GM23338 (cell line): ENCODE measurements at regions not wholly inside any gene's neighbourhood (a gene's known extent, or its start where the extent isn't known, plus 50 kb on each side); places are given as distances from the start of the nearest gene placed in this dataset.

ENCODE experiments used
- ATAC-seq: fragments of 200-7000 bp; cut with Tn5 transposase; 3 replicates; pipeline ENCODE4 v1.9.1; 2020
- DNase-seq: peaks from one replicate; pipeline ENCODE4 v3.0.0-alpha.2; 2015; ENCODE audit warnings: low spot score
- H2AFZ ChIP-seq: fragments of 200-600 bp; sonication (generic); 2 replicates; pipeline ENCODE4 v1.8.0; 2016; ENCODE audit warnings: antibody characterized with exemption, mild to moderate bottlenecking, moderate library complexity
- H3F3A ChIP-seq: fragments of 200-600 bp; sonication (generic); replicated peaks from 2 replicates; pipeline ENCODE4 v1.8.0; 2017; ENCODE audit warnings: antibody characterized with exemption, mixed run types, low read depth
- H3K27ac ChIP-seq: fragments of 200-600 bp; sonication (generic); 2 replicates; pipeline ENCODE4 v1.6.1; 2016; ENCODE audit warnings: low read depth
- H3K27me3 ChIP-seq: fragments of 200-600 bp; sonication (generic); 2 replicates; pipeline ENCODE4 v1.8.0; 2016; ENCODE audit warnings: mild to moderate bottlenecking, mixed run types, moderate library complexity; ENCODE audit not compliant: insufficient read depth
- H3K36me3 ChIP-seq: fragments of 200-600 bp; sonication (generic); 2 replicates; pipeline ENCODE4 v1.8.0; 2016; ENCODE audit warnings: mild to moderate bottlenecking; ENCODE audit not compliant: insufficient read depth
- H3K4me1 ChIP-seq: fragments of 200-600 bp; sonication (generic); 2 replicates; pipeline ENCODE4 v1.8.0; 2016; ENCODE audit warnings: mild to moderate bottlenecking, moderate library complexity; ENCODE audit not compliant: insufficient read depth
- H3K4me2 ChIP-seq: fragments of 200-600 bp; sonication (generic); 2 replicates; pipeline ENCODE4 v1.7.1; 2017; ENCODE audit warnings: mixed run types
- H3K4me3 ChIP-seq: fragments of 200-600 bp; sonication (generic); 2 replicates; pipeline ENCODE4 v1.6.1; 2016; ENCODE audit warnings: mixed run types
- H3K79me2 ChIP-seq: fragments of 200-600 bp; sonication (generic); replicated peaks from 2 replicates; pipeline ENCODE4 v1.8.0; 2017; ENCODE audit warnings: mild to moderate bottlenecking; ENCODE audit not compliant: insufficient read depth
- H3K9me2 ChIP-seq: fragments of 200-600 bp; sonication (generic); 2 replicates; pipeline ENCODE4 v1.8.0; 2017; ENCODE audit not compliant: insufficient read depth
- H4K20me1 ChIP-seq: fragments of 200-600 bp; sonication (generic); replicated peaks from 2 replicates; pipeline ENCODE4 v1.8.0; 2017; ENCODE audit warnings: mild to moderate bottlenecking; ENCODE audit not compliant: insufficient read depth
- H3K27ac Mint-ChIP-seq: 2 replicates; pipeline ENCODE4 v1.8.0; 2020; ENCODE audit warnings: inconsistent platforms, mild to moderate bottlenecking, moderate library complexity, mixed read lengths
- H3K27me3 Mint-ChIP-seq: 3 replicates; pipeline ENCODE4 v1.8.0; 2022; ENCODE audit warnings: low read depth, mild to moderate bottlenecking, moderate library complexity, mixed read lengths, inconsistent platforms; ENCODE audit not compliant: insufficient read depth, poor library complexity
- H3K36me3 Mint-ChIP-seq: 3 replicates; pipeline ENCODE4 v1.8.0; 2021; ENCODE audit warnings: low read depth, mild to moderate bottlenecking, inconsistent platforms, moderate library complexity, mixed read lengths
- H3K4me1 Mint-ChIP-seq: 3 replicates; pipeline ENCODE4 v1.8.0; 2020; ENCODE audit warnings: mild to moderate bottlenecking, inconsistent platforms, mixed read lengths
- H3K4me3 Mint-ChIP-seq: 3 replicates; pipeline ENCODE4 v1.8.0; 2021; ENCODE audit warnings: moderate library complexity, mild to moderate bottlenecking, inconsistent platforms, mixed read lengths
- H3K9me3 Mint-ChIP-seq: 3 replicates; pipeline ENCODE4 v1.8.0; 2020; ENCODE audit warnings: moderate library complexity, mild to moderate bottlenecking, inconsistent platforms, mixed read lengths
- CREB1 ChIP-seq: fragments of 250-450 bp; sonication (Bioruptor Pico); IDR thresholded peaks from 2 replicates; pipeline ENCODE4 v1.5.0; 2020; ENCODE audit warnings: low read depth, mild to moderate bottlenecking, moderate library complexity
- JUNB ChIP-seq: IDR thresholded peaks from one replicate; pipeline ENCODE4 v1.6.1; 2016; ENCODE audit warnings: antibody characterized with exemption; ENCODE audit not compliant: unreplicated experiment
- POLR2AphosphoS5 ChIP-seq: IDR thresholded peaks from 2 replicates; pipeline ENCODE4 v1.6.1; 2016; ENCODE audit warnings: antibody characterized with exemption, low read depth
- STAT1 ChIP-seq: IDR thresholded peaks from one replicate; pipeline ENCODE4 v1.6.1; 2016; ENCODE audit warnings: antibody characterized with exemption; ENCODE audit not compliant: unreplicated experiment
- ZNF114 ChIP-seq: fragments of 250-450 bp; sonication (Bioruptor Pico); IDR thresholded peaks from 2 replicates; pipeline ENCODE4 v1.5.0; 2020; ENCODE audit warnings: mild to moderate bottlenecking, moderate library complexity
- ZNF331 ChIP-seq: fragments of 250-450 bp; sonication (Bioruptor Pico); IDR thresholded peaks from 2 replicates; pipeline ENCODE4 v1.5.0; 2020; ENCODE audit warnings: low read depth, mild to moderate bottlenecking, moderate library complexity
- TF ChIP-seq, protein P1 (sequence below), 2 experiments: fragments of 200-600 bp in 1 of 2; sonication (generic) in 1 of 2; conservative IDR thresholded peaks; 2 replicates each; pipeline versions ENCODE4 v1.5.1 to v1.6.1; 2016 to 2017; ENCODE audit warnings: antibody characterized with exemption in 2 of 2, low read depth in 2 of 2, mild to moderate bottlenecking in 2 of 2, moderate library complexity in 1 of 2
- TF ChIP-seq, protein P2 (sequence below): IDR thresholded peaks from one replicate; pipeline ENCODE4 v1.6.1; 2018; ENCODE audit warnings: antibody characterized with exemption; ENCODE audit not compliant: unreplicated experiment
- TF ChIP-seq, protein P3 (sequence below): fragments of 250-450 bp; sonication (Bioruptor Pico); IDR thresholded peaks from 2 replicates; pipeline ENCODE4 v1.5.0; 2020; ENCODE audit warnings: mild to moderate bottlenecking, moderate library complexity

DNA sequence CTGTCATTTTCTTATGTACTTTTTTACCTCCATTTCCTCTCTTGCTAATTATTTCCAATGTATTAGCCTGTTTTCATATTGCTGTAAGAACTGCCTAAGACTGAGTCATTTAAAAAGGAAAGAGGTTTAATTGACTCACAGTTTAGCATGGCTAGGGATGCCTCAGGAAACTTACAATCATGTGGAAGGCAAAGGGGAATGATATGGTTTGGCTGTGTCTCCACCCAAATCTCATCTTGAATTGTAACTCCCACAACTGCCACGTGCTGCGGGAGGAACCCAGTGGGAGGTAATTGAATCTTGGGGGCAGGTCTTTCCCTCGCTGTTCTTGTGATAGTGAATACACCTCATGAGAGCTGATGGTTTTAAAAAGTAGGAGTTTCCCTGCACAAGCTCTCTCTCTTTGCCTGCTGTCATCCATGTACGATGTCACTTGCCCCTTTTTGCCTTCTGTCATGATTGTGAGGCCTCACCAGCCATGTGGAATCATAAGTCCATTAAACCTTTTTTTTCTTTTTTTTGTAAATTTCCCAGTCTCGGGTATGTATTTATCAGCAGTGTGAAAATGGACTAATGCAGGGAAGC is 870.0 kb upstream of the INTU start:
- Mint-ChIP-seq H3K27me3 (no peaks in the 10 kb centered on the region), H3K9me3 (no peaks in the 10 kb centered on the region; the same call in 2 of the 3 replicates), H3K4me3 (no peak overlapping the region), H3K4me1 (no peaks in the 10 kb centered on the region), H3K36me3 (no peaks in the 10 kb centered on the region), H3K27ac (no peak overlapping the region)
- Histone ChIP-seq H3K79me2 (no peaks in the 10 kb centered on the region), H3K36me3 (no peaks in the 10 kb centered on the region), H3F3A (no peaks in the 10 kb centered on the region), H3K4me2 (no peak overlapping the region), H2AFZ (no peak overlapping the region), H3K4me1 (no peaks in the 10 kb centered on the region), H3K4me3 (no peak overlapping the region), H4K20me1 (no peaks in the 10 kb centered on the region), H3K27me3 (no peaks in the 10 kb centered on the region), H3K27ac (no peak overlapping the region), H3K9me2 (0 out of 2 replicates have a peak, but pooled peaks cover 2% of the 10 kb centered on the region)
- ATAC-seq = no peak
- no peak for DNase-seq
- TF ChIP-seq POLR2AphosphoS5 (no peak), ZNF114 (CRISPR knock-in tag) (no peak), JUNB (no peak), STAT1 (no peak), ZNF331 (CRISPR knock-in tag) (no peak), CREB1 (CRISPR knock-in tag) (no peak)
- TF ChIP-seq, protein P1, sequence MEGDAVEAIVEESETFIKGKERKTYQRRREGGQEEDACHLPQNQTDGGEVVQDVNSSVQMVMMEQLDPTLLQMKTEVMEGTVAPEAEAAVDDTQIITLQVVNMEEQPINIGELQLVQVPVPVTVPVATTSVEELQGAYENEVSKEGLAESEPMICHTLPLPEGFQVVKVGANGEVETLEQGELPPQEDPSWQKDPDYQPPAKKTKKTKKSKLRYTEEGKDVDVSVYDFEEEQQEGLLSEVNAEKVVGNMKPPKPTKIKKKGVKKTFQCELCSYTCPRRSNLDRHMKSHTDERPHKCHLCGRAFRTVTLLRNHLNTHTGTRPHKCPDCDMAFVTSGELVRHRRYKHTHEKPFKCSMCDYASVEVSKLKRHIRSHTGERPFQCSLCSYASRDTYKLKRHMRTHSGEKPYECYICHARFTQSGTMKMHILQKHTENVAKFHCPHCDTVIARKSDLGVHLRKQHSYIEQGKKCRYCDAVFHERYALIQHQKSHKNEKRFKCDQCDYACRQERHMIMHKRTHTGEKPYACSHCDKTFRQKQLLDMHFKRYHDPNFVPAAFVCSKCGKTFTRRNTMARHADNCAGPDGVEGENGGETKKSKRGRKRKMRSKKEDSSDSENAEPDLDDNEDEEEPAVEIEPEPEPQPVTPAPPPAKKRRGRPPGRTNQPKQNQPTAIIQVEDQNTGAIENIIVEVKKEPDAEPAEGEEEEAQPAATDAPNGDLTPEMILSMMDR (conservative IDR thresholded peaks at IDR 0.05; ENCODE audit: low read depth in 2 of 2) = no peak
- TF ChIP-seq, protein P2, sequence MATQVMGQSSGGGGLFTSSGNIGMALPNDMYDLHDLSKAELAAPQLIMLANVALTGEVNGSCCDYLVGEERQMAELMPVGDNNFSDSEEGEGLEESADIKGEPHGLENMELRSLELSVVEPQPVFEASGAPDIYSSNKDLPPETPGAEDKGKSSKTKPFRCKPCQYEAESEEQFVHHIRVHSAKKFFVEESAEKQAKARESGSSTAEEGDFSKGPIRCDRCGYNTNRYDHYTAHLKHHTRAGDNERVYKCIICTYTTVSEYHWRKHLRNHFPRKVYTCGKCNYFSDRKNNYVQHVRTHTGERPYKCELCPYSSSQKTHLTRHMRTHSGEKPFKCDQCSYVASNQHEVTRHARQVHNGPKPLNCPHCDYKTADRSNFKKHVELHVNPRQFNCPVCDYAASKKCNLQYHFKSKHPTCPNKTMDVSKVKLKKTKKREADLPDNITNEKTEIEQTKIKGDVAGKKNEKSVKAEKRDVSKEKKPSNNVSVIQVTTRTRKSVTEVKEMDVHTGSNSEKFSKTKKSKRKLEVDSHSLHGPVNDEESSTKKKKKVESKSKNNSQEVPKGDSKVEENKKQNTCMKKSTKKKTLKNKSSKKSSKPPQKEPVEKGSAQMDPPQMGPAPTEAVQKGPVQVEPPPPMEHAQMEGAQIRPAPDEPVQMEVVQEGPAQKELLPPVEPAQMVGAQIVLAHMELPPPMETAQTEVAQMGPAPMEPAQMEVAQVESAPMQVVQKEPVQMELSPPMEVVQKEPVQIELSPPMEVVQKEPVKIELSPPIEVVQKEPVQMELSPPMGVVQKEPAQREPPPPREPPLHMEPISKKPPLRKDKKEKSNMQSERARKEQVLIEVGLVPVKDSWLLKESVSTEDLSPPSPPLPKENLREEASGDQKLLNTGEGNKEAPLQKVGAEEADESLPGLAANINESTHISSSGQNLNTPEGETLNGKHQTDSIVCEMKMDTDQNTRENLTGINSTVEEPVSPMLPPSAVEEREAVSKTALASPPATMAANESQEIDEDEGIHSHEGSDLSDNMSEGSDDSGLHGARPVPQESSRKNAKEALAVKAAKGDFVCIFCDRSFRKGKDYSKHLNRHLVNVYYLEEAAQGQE = no peak
- TF ChIP-seq, protein P3, sequence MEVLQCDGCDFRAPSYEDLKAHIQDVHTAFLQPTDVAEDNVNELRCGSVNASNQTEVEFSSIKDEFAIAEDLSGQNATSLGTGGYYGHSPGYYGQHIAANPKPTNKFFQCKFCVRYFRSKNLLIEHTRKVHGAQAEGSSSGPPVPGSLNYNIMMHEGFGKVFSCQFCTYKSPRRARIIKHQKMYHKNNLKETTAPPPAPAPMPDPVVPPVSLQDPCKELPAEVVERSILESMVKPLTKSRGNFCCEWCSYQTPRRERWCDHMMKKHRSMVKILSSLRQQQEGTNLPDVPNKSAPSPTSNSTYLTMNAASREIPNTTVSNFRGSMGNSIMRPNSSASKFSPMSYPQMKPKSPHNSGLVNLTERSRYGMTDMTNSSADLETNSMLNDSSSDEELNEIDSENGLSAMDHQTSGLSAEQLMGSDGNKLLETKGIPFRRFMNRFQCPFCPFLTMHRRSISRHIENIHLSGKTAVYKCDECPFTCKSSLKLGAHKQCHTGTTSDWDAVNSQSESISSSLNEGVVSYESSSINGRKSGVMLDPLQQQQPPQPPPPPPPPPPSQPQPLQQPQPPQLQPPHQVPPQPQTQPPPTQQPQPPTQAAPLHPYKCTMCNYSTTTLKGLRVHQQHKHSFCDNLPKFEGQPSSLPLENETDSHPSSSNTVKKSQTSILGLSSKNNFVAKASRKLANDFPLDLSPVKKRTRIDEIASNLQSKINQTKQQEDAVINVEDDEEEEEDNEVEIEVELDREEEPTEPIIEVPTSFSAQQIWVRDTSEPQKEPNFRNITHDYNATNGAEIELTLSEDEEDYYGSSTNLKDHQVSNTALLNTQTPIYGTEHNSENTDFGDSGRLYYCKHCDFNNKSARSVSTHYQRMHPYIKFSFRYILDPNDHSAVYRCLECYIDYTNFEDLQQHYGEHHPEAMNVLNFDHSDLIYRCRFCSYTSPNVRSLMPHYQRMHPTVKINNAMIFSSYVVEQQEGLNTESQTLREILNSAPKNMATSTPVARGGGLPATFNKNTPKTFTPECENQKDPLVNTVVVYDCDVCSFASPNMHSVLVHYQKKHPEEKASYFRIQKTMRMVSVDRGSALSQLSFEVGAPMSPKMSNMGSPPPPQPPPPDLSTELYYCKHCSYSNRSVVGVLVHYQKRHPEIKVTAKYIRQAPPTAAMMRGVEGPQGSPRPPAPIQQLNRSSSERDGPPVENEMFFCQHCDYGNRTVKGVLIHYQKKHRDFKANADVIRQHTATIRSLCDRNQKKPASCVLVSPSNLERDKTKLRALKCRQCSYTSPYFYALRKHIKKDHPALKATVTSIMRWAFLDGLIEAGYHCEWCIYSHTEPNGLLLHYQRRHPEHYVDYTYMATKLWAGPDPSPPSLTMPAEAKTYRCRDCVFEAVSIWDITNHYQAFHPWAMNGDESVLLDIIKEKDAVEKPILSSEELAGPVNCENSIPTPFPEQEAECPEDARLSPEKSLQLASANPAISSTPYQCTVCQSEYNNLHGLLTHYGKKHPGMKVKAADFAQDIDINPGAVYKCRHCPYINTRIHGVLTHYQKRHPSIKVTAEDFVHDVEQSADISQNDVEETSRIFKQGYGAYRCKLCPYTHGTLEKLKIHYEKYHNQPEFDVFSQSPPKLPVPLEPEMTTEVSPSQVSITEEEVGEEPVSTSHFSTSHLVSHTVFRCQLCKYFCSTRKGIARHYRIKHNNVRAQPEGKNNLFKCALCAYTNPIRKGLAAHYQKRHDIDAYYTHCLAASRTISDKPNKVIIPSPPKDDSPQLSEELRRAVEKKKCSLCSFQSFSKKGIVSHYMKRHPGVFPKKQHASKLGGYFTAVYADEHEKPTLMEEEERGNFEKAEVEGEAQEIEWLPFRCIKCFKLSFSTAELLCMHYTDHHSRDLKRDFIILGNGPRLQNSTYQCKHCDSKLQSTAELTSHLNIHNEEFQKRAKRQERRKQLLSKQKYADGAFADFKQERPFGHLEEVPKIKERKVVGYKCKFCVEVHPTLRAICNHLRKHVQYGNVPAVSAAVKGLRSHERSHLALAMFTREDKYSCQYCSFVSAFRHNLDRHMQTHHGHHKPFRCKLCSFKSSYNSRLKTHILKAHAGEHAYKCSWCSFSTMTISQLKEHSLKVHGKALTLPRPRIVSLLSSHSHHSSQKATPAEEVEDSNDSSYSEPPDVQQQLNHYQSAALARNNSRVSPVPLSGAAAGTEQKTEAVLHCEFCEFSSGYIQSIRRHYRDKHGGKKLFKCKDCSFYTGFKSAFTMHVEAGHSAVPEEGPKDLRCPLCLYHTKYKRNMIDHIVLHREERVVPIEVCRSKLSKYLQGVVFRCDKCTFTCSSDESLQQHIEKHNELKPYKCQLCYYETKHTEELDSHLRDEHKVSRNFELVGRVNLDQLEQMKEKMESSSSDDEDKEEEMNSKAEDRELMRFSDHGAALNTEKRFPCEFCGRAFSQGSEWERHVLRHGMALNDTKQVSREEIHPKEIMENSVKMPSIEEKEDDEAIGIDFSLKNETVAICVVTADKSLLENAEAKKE (CRISPR knock-in tag) = no peak
